ENCODE measurements at regions not wholly inside any gene's neighbourhood (a gene's known extent, or its start where the extent isn't known, plus 50 kb on each side); places are given as distances from the start of the nearest gene placed in this dataset.

- no peaks in the 10 kb centered on the region for H3K27me3 ChIP-seq (ENCODE audit: insufficient read depth, poor library complexity, severe bottlenecking)
- TF ChIP-seq GABPA (IDR thresholded peaks at IDR 0.05; ENCODE audit: low read depth) (no peak), REST (IDR thresholded peaks at IDR 0.05; ENCODE audit: insufficient replicate concordance, low read depth) (no peak), POLR2AphosphoS5 (IDR thresholded peaks at IDR 0.05; ENCODE audit: low read depth) (no peak), SPI1 (IDR thresholded peaks at IDR 0.05; ENCODE audit: borderline replicate concordance, low read depth) (no peak), CTCF (IDR thresholded peaks at IDR 0.05; ENCODE audit: insufficient read depth, low read length) (no peak)
- no peak overlapping the region for H3K4me3 ChIP-seq (replicated peaks; ENCODE audit: insufficient read depth, low read length)
- no peak for DNase-seq (ENCODE audit: low read depth in 1 of 2, low spot score in 1 of 2)
- no peak overlapping the region for H3K27ac ChIP-seq (replicated peaks)
Measured at GRCh38 chr11:81224396-81224795, 1509.3 kb downstream of the FAM181B start.

GRCh38 chr11:81222491-81222890, 1511.2 kb downstream of the FAM181B start:
- DNase-seq (ENCODE audit: low read depth in 1 of 2, low spot score in 1 of 2): no peak
- Histone ChIP-seq H3K27me3 (ENCODE audit: insufficient read depth, poor library complexity, severe bottlenecking) (no peaks in the 10 kb centered on the region), H3K27ac (replicated peaks) (no peak overlapping the region), H3K4me3 (replicated peaks; ENCODE audit: insufficient read depth, low read length) (no peak overlapping the region)
- no peak for TF ChIP-seq POLR2AphosphoS5 (IDR thresholded peaks at IDR 0.05; ENCODE audit: low read depth)
- TF ChIP-seq SPI1 (IDR thresholded peaks at IDR 0.05; ENCODE audit: borderline replicate concordance, low read depth): no peak
- TF ChIP-seq GABPA (IDR thresholded peaks at IDR 0.05; ENCODE audit: low read depth): no peak
- TF ChIP-seq CTCF (IDR thresholded peaks at IDR 0.05; ENCODE audit: insufficient read depth, low read length): no peak
- TF ChIP-seq REST (IDR thresholded peaks at IDR 0.05; ENCODE audit: insufficient replicate concordance, low read depth): no peak

GRCh38 chr11:81220146-81220895, 1513.3 kb downstream of the FAM181B start:
- Histone ChIP-seq H3K4me3 (replicated peaks; ENCODE audit: insufficient read depth, low read length) (no peak overlapping the region), H3K27ac (replicated peaks) (no peak overlapping the region), H3K27me3 (ENCODE audit: insufficient read depth, poor library complexity, severe bottlenecking) (no peaks in the 10 kb centered on the region)
- TF ChIP-seq CTCF (IDR thresholded peaks at IDR 0.05; ENCODE audit: insufficient read depth, low read length) (no peak), REST (IDR thresholded peaks at IDR 0.05; ENCODE audit: insufficient replicate concordance, low read depth) (no peak), POLR2AphosphoS5 (IDR thresholded peaks at IDR 0.05; ENCODE audit: low read depth) (no peak), SPI1 (IDR thresholded peaks at IDR 0.05; ENCODE audit: borderline replicate concordance, low read depth) (no peak), GABPA (IDR thresholded peaks at IDR 0.05; ENCODE audit: low read depth) (no peak)
- no peak for DNase-seq (ENCODE audit: low read depth in 1 of 2, low spot score in 1 of 2)

Measured in HL-60 (cell line).